RWPE2 (cell line): ENCODE measurements at regions not wholly inside any gene's neighbourhood (a gene's known extent, or its start where the extent isn't known, plus 50 kb on each side); places are given as distances from the start of the nearest gene placed in this dataset.

Source experiments
- ATAC-seq: fragments of 200-7000 bp; cut with Tn5 transposase; 3 replicates; pipeline ENCODE4 v1.9.1; 2021; ENCODE audit warnings: low read depth
- DNase-seq: peaks from one replicate; pipeline ENCODE4 v3.0.0-alpha.2; 2020; ENCODE audit warnings: low spot score
- H3K27ac ChIP-seq: fragments of 450-650 bp; 2 replicates; pipeline ENCODE4 v1.5.1; 2017; ENCODE audit warnings: mild to moderate bottlenecking; ENCODE audit not compliant: poor library complexity, severe bottlenecking
- H3K27me3 ChIP-seq: fragments of 250-450 bp; sonication (Bioruptor Pico); 2 replicates; pipeline ENCODE4 v1.5.1; 2021; ENCODE audit warnings: mild to moderate bottlenecking, moderate library complexity; ENCODE audit not compliant: insufficient read depth, poor library complexity, severe bottlenecking
- H3K36me3 ChIP-seq: fragments of 250-450 bp; sonication (Bioruptor Pico); 2 replicates; pipeline ENCODE4 v1.5.1; 2020; ENCODE audit warnings: low read depth, mild to moderate bottlenecking, moderate library complexity
- H3K4me1 ChIP-seq: fragments of 250-450 bp; sonication (Bioruptor Pico); 2 replicates; pipeline ENCODE4 v1.5.1; 2021; ENCODE audit warnings: mild to moderate bottlenecking, moderate library complexity; ENCODE audit not compliant: insufficient read depth, poor library complexity, severe bottlenecking
- H3K4me3 ChIP-seq: fragments of 250-450 bp; sonication (Bioruptor Pico); 2 replicates; pipeline ENCODE4 v1.5.1; 2021; ENCODE audit warnings: mild to moderate bottlenecking, moderate library complexity; ENCODE audit not compliant: severe bottlenecking
- H3K9me3 ChIP-seq: fragments of 250-450 bp; sonication (Bioruptor Pico); 2 replicates; pipeline ENCODE4 v1.5.1; 2021; ENCODE audit warnings: mild to moderate bottlenecking, moderate library complexity; ENCODE audit not compliant: severe bottlenecking
- CTCF ChIP-seq: fragments of 450-650 bp; IDR thresholded peaks from one replicate; pipeline ENCODE4 v1.5.1; 2017; ENCODE audit warnings: mild to moderate bottlenecking, moderate library complexity; ENCODE audit not compliant: poor library complexity, severe bottlenecking

- DNase-seq (no peak), ATAC-seq (no peak)
- Histone ChIP-seq H3K4me1 (no peaks in the 10 kb centered on the region), H3K27me3 (peaks cover 7% of the 10 kb centered on the region), H3K9me3 (no peaks in the 10 kb centered on the region), H3K4me3 (no peak overlapping the region), H3K36me3 (no peaks in the 10 kb centered on the region), H3K27ac (no peak overlapping the region)
- TF ChIP-seq CTCF = no peak
These were observed 125.9 kb downstream of the GPCPD1 start for GRCh38 chr20:5484926-5485325.

- no peak for ATAC-seq
- no peaks in the 10 kb centered on the region for H3K9me3 ChIP-seq
- no peak overlapping the region for H3K4me3 ChIP-seq
- TF ChIP-seq CTCF = no peak
- no peaks in the 10 kb centered on the region for H3K4me1 ChIP-seq
- DNase-seq = no peak
- H3K36me3 ChIP-seq = no peaks in the 10 kb centered on the region
- no peak overlapping the region for H3K27ac ChIP-seq
- H3K27me3 ChIP-seq = peaks cover 7% of the 10 kb centered on the region
These were observed 126.5 kb downstream of the GPCPD1 start for GRCh38 chr20:5484346-5484745.

- DNase-seq = no peak
- no peak for ATAC-seq
- Histone ChIP-seq H3K27ac (no peak overlapping the region), H3K36me3 (no peaks in the 10 kb centered on the region), H3K27me3 (no peaks in the 10 kb centered on the region), H3K9me3 (no peaks in the 10 kb centered on the region), H3K4me3 (no peak overlapping the region), H3K4me1 (no peaks in the 10 kb centered on the region)
- TF ChIP-seq CTCF = no peak
These were observed 128.0 kb downstream of the GPCPD1 start for GRCh38 chr20:5482791-5483190.

GRCh38 chr20:5481872-5482271 is 128.9 kb downstream of the GPCPD1 start:
- Histone ChIP-seq H3K27me3 (no peaks in the 10 kb centered on the region), H3K27ac (no peak overlapping the region), H3K36me3 (no peaks in the 10 kb centered on the region), H3K4me3 (no peak overlapping the region), H3K9me3 (no peaks in the 10 kb centered on the region), H3K4me1 (no peaks in the 10 kb centered on the region)
- no peak for ATAC-seq
- DNase-seq = no peak
- no peak for TF ChIP-seq CTCF

- Histone ChIP-seq H3K4me3 (no peak overlapping the region), H3K4me1 (no peaks in the 10 kb centered on the region), H3K27me3 (no peaks in the 10 kb centered on the region), H3K36me3 (no peaks in the 10 kb centered on the region), H3K9me3 (no peaks in the 10 kb centered on the region), H3K27ac (no peak overlapping the region)
- TF ChIP-seq CTCF = no peak
- DNase-seq = no peak
- no peak for ATAC-seq
These were observed 129.8 kb downstream of the GPCPD1 start for GRCh38 chr20:5480824-5481600.
